GM19240 (cell line): ENCODE measurements at regions not wholly inside any gene's neighbourhood (a gene's known extent, or its start where the extent isn't known, plus 50 kb on each side); places are given as distances from the start of the nearest gene placed in this dataset.
"Not testable (repeated sequence)": the region's sequence is repeated elsewhere in the genome, so short reads cannot be mapped to it uniquely, and the experiment has no call there.

Source experiments
- DNase-seq: peaks from one replicate; pipeline ENCODE4 v3.0.0; 2011; ENCODE audit warnings: low spot score; ENCODE audit not compliant: insufficient read length

DNA sequence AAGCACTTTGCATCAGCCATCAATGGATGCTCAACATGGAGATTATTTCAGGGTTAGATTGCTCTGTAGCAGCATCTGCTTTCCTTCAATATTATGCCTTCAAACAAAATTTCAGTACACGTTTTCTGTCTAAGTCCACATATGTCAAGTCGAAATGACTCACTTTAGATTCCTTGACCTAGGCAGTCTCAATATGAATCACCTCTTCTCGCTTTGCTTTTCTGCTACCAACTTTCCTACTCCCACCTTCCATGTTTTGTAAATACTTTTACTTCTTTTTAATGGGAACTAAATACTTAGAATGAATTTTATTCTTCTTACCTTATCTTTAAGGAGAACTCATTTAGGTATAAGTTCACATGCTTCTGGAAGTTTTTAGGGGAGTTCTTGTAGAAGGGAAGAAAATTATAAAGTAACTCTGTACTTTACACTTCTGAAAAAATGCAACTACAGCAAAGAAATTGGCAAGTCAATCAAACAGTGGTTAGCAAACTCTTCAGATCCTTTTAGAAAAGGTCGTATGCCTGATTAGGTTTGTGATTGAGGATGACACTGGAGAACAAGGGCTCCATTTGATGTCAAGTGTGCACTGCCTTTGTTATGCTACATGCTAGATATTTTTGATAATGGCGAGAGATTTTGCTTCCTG is 478.5 kb upstream of the SMARCA2 start:
- no peak for DNase-seq

DNA sequence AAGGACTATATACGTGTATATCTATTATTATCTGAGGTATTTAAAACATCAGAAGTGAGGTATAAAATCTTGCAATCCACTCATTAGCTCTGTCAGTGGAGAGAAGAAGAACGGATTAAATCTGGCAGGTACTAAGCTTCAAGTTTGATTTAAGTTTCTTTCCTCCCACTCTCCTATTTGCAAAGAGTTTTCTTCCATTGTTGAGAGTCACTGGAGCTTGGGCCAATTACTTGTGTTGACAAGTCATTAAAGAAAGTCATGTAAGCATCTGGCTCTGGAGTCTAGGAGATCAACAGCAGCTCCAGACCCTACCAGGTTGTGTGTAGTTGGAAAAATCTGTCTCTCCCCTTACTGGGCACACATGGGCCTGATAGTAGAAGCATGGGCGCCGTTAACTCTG is 476.8 kb upstream of the SMARCA2 start:
- no peak for DNase-seq

DNA sequence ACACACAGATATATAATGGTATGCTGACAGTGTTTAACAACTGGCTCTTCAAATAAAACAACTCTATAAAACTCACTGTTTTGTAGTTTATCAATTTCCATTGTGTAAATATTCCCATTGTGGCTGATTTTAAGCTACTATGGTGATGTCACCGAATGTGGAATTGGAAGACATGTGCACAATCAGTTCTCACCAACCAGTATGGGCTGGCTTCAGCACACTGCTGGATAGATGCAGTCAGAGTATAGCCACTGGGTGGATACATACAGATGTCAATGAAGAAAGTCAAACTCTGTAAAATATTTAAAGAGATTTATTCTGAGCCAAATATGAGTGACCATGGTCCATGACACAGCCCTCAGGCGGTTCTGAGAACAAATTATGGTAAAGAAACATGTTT is 475.9 kb upstream of the SMARCA2 start:
- no peak for DNase-seq

DNA sequence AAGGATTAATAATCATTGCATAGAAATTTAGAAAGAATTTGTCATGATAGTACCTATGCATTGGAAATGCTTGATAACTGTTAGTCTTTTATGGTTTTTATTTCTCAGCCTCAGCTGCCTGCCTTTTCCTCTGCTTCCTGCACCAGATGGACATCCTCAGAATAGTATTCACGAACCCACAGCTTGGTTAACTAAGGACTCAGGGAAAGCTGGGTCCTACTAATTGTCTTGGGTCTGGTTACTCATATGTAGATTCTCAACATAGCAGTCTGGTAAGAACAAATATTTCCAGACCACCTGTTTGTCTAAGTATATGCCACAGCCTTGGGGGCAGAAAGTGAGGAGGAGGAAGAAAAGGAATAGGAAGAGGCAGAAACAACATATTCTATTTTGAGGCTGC is 464.5 kb upstream of the SMARCA2 start:
- DNase-seq: no peak

DNA sequence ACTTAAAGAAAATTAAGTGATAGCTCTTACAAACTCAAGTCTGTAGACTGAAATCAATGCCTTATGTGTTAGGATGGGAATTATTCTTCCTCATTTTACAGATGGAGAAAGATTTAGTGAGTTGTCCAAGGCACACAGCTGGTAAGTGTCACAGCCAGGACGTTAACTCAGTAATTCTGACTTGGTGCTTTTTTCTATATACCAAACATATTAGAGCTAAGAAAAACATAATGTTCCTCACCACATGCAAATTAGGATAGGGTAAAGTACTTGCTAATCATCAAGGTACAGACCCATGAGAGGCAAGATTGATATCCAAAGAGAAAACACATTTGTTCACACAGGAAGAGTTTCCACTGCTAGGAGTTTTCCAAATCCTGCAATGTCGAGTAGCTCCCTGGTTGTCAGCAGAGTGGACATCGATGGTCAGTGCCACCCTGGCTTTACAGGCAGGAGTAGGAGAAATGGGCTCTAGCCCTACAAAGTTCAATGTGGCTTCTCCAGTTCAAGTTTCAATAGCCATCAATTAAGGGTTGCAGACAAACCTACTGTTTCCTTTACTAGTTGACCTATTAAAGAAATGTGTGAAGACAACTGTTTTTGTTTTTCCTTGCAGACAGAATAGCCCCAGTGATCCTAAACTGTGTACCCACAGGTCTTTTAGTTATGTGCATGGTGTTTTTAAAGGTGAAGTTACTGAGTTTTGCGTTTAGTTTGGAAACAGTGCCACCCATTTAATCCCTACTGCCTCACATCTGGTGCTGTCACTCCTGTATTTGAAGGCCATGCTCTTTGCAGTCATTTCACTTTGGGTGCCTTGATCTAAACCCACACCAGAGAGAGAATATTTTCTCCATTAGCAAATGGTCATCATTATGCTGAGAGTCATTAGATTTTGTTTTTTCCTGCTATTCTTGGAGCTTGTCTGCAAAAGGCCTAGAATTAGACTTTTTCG is 460.8 kb upstream of the SMARCA2 start:
- no peak for DNase-seq

DNA sequence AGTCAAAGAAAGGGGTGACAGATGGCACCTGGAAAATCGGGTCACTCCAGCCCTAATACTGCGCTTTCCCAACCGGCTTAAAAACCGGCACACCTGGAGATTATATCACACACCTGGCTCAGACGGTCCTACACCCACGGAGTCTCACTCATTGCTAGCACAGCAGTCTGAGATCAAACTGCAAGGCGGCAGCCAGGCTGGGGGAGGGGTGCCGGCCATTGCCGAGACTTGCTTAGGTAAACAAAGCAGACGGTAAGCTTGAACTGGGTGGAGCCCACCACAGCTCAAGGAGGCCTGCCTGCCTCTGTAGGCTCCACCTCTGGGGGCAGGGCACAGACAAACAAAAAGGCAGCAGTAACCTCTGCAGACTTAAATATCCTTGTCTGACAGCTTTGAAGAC is 456.5 kb upstream of the SMARCA2 start:
- DNase-seq: not testable (repeated sequence)

DNA sequence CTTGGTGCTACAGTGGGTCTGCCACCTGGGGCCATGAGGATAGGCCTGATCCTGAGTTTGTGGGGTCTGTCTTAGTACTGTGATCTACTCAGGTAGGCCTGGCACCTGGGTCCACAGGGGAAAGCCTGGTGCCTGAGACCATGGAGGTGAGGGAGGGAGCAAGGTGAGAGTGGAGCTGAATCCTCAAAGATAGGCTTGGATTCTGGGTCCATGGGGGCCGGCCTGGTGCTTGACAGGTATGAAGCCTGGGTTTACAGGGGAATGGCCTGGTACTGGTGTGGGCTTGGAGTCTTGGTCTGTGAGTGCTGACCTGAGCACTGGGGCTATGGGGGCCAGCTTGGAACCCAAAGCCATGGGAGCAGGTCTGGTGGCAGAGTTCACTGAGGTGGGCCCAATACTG is 439.2 kb upstream of the SMARCA2 start:
- DNase-seq: no peak

DNA sequence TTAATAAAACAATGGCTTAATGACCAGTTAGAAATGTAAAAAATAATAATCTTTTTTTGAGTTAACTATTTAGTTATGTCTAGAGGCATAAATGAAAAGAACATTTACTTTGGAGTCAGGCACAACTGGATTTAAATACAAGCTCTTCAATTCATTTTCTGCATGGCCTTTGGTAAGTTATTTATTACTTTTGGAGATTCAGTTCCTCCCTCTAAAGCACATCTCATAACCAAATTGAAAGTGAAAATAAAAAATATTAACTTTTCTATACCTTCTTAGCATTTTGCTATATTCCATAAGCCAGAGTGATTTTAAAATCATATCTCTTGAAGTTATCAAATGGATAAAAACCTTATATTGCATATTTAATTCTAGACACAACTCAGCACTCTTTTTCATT is 434.9 kb upstream of the SMARCA2 start:
- peak; percentile 5 for DNase-seq

DNA sequence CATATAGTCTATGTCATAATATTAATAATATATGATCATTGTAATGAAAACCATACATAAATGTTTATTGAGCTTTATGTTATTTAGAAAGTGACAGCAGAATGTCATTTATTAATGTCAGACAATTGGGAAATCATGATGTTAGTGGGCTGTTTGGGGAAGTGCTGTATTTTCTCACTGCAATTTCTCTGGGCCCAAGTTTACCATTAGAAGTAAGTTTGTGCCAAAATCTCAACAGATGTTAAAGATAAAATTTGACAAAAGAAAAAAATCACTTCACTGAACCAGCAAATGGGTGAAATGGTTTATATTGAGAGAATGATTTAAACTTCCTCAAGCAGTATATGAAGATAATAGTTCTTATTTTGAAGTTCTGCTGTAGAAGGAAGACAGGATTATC is 433.2 kb upstream of the SMARCA2 start:
- DNase-seq: no peak

DNA sequence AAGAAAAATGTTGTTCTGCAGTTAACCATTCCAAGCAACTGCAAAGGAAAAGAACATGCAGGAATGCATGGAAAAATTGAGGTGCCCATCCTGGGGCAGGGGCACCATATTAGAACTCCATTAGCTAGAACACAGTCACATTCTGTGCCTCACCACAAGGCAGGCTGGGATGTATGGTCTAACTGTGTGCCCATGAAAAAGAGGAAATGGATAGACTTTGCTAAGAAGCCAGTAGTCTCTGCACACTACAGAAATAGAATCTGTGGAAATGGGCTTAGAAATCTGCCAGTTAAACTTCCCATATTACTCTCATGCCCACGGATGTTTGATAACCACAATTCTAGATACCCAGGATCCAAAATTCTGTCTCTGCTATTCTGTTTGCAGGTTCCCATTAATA is 423.8 kb upstream of the SMARCA2 start:
- DNase-seq: no peak

DNA sequence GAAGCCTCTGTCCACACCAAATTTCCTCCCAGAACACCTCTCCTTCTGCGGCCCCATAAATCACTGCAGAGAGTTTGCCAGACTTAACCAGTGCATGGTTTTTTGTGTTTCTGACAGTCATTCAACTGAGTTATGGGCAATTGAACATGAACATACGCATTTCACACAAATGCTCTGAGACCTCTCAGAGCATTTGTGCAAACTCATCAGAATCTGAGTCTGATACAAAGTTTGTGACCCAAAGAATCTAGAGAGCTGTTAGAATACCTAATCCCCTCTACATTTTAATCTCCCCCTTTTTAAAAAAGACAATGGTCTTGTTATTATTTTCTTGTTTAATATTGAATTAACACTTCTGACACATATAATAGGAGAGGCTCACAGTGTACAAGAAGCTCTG is 416.9 kb upstream of the SMARCA2 start:
- no peak for DNase-seq

DNA sequence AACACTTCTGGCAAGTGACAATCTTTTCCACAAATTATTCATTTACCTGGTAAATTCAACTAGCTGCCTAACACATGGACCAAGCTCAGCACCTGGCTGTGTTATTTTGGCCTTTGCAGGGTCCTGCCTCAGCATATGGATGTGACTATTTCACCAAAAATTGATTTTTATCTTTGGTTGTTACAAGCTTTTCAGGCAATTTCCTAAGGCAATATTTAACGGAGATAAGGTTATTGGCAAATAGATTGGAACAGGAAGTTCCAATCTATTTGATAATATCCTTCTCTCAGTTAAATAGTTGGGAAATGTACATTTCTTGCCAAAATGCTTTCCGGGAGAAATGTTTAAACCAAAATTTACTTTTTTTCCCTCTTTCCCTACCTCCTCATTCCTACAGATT is 415.2 kb upstream of the SMARCA2 start:
- no peak for DNase-seq

DNA sequence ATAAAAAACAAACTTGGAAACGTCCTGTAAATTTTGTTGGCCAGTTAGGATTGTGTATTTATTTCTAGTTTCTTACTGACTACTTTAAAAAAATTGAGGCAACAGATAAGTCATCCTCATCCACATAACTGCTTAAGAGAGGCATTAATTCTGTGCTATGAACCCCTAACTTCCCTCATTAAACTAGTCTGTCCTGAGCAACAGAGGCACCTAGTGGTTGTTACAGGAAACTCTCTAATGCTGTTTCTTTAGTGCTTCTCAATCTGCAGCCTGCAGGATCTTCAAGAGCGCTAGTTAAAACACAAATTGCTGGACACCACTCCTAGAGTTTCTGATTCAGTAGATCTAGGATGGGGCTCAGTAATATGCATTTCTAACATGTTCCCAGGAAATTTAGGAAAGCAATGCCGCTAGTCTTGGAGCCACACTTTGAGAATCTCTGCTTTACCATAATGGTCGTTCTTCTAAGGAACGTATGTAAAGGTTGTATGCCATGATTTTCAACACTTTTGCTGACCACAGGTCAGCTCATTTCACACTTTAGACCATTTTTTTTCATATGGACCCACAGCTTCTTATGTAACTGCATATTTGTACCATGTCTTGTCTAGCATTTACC is 410.1 kb upstream of the SMARCA2 start:
- peak; percentile 7 for DNase-seq

DNA sequence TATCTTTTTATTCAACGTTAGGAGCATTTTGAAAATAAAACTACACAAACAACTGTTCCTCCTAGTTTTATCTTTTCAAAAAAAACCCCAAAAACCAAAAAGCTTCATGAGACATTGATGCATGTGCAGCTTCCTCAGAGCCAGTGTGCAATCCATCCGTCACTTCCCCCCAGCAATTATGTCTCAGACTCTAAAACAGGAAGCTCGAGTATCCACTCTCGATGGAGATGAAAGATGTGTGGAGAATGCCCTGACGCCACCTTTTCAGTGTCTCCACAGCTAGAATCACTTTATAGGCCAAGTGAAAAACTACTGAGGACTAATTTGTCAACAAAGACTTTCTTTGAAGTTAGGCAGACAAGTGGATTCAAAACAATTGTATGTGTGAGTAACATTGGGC is 408.9 kb upstream of the SMARCA2 start:
- DNase-seq: no peak

DNA sequence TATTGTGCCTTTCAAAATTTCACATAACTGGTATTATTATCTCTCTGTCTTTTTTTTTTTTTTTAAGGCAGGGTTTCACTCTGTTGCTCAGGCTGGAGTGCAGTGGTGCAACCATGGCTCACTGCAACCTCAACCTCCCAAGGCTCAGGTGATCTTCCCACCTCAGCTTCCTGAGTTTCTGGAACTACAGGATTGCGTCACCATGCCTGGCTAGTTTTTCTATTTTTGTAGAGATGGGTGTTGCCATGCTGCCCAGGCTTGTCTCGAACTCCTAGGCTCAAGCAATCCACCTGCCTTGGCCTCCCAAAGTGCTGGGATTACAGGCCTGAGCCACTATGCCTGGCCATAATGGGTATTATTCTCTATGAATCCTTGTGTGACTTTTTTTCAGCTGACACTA is 402.3 kb upstream of the SMARCA2 start:
- DNase-seq: no peak

DNA sequence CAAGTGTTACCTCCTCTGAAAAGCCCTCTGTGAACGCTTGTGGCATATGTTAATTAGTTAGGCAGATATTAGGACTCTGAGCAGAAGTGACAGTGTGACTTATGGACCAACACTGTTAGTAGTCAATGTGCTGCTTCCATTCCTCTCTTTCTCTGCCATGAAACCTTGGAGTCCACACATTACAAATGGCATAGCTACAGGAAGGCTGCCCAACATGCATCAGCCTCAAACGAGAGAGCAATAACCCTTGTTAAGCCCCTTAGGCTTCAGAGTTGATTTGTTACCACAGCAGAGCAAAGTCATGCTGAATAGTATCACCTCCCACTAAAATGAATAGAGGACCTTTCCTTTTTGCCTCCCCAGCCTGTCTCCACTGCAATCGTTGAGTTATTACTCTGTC is 397.7 kb upstream of the SMARCA2 start:
- DNase-seq: no peak

DNA sequence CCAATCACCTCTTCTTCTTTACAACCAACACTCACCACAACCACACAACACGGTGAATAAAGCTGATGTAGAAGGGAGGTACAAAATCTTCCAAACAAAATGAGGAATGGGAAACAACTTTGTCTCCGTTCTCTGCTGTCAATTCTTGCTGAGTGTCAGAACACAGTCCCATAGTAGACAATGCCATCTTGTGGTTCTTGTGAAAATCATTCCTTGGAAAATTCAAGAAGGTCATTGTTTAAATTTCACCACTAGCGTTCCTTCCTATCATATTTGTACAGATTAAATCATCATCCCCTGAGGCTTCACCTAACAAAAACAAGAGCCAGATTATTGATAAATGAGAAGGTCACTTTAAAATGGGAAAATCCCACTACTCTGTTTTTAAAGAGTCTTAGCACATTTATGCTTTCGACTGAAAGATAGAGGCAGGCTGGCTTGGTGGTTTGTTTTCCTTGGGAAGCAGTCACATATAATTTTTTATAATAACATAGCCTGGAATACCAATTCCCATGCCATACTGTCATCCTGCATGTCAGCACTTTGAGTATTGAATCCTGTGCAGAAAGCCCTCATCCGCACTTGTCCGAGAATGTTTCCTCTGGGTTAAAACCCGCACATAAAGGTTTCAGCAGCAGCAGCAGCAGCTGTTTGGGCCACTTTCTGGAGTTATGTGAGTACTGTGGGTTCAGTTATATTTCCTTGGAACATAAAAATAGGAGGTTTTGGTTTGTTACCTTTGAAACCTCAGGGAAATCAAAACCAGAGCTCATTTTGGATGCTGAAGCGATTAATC is 395.0 kb upstream of the SMARCA2 start:
- no peak for DNase-seq

DNA sequence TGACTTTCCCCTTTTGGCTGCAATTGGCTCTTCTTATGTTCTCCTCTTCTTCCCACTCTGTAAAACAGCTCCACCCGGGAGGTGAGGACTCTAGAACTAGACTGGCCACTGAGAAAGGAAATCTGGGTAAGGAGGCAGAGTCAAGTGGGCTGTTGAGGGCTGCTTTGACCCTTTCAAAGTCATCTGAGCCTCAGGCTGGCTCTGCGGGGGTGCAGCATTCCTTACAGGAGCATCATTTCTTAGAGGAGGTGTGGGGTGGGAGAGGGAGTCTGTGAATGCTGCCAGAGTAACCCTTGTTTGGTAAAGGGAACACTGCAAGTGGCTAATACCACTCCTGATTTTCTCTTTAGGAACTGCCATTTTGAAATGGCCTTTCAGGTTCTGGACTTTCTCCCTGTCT is 377.7 kb upstream of the SMARCA2 start:
- no peak for DNase-seq

DNA sequence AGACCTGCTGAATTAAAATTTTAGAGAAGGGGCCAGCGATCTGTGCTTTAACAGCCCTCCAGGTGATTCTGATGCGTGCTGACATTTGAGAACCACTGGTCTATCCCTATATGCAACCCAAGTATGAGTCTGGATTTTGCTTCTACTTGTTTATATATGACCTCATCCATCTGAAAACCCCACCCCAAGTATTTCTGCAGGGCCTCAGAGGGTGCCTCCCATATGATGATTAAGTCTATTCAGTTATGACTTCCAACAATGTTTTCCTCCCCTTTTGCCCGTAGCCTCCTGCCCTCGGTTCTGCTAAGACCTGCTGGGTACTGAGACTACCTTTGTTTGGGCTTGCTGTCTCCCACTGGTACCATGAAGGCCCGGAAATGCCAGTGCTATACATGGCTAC is 376.0 kb upstream of the SMARCA2 start:
- no peak for DNase-seq

DNA sequence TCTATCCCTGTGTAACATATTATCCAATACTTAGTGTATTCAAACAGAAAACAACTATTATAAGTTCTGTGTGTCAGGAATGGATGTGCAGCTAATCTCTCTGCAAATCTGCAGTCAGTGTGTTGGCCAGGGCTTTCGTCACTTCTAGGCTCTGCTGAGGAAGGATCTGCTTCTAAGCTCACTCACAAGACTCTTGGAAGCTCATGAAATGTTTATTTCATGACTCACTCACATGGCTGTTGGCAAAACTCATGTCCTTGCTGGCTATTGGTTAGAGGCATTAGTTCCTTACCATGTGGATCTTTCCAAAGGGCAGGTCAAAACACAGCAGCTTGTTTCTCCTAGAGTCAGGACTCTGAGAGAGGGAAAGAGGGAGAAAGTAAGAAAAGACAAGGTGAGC is 367.4 kb upstream of the SMARCA2 start:
- DNase-seq: no peak

DNA sequence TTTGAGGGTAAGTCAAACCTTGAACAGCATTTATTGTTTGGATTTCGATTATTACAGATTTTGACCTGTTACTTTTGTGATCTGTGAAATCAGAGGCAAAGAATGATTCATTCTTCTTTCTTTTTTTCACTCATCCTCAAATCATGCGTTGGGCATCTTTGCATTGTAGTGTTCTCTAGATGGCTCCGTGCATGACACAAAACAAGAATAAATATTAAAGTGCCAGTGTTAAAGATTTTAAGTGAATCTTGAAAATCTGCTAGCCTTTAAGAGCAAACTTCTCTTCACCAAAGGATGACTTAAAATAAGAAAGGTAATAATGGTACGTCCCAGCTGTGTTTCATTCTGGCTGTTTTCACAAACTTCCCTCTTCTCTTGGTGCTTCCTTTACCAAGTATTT is 361.9 kb upstream of the SMARCA2 start:
- no peak for DNase-seq
